ENCODE measurements at regions not wholly inside any gene's neighbourhood (a gene's known extent, or its start where the extent isn't known, plus 50 kb on each side); places are given as distances from the start of the nearest gene placed in this dataset.

GRCh38 chrX:130523460-130524394, 121.9 kb downstream of the RBMX2 start:
- TF ChIP-seq, protein P1, sequence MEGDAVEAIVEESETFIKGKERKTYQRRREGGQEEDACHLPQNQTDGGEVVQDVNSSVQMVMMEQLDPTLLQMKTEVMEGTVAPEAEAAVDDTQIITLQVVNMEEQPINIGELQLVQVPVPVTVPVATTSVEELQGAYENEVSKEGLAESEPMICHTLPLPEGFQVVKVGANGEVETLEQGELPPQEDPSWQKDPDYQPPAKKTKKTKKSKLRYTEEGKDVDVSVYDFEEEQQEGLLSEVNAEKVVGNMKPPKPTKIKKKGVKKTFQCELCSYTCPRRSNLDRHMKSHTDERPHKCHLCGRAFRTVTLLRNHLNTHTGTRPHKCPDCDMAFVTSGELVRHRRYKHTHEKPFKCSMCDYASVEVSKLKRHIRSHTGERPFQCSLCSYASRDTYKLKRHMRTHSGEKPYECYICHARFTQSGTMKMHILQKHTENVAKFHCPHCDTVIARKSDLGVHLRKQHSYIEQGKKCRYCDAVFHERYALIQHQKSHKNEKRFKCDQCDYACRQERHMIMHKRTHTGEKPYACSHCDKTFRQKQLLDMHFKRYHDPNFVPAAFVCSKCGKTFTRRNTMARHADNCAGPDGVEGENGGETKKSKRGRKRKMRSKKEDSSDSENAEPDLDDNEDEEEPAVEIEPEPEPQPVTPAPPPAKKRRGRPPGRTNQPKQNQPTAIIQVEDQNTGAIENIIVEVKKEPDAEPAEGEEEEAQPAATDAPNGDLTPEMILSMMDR (IDR thresholded peaks at IDR 0.05; ENCODE audit: borderline replicate concordance, extremely low read depth, low read length, poor library complexity, severe bottlenecking), result no peak
- no peak for TF ChIP-seq EZH2 (IDR thresholded peaks at IDR 0.05; ENCODE audit: borderline replicate concordance, low read depth, low read length, severe bottlenecking)

Measured in DND-41 (cell line).